ENCODE measurements at regions not wholly inside any gene's neighbourhood (a gene's known extent, or its start where the extent isn't known, plus 50 kb on each side); places are given as distances from the start of the nearest gene placed in this dataset.

DNA sequence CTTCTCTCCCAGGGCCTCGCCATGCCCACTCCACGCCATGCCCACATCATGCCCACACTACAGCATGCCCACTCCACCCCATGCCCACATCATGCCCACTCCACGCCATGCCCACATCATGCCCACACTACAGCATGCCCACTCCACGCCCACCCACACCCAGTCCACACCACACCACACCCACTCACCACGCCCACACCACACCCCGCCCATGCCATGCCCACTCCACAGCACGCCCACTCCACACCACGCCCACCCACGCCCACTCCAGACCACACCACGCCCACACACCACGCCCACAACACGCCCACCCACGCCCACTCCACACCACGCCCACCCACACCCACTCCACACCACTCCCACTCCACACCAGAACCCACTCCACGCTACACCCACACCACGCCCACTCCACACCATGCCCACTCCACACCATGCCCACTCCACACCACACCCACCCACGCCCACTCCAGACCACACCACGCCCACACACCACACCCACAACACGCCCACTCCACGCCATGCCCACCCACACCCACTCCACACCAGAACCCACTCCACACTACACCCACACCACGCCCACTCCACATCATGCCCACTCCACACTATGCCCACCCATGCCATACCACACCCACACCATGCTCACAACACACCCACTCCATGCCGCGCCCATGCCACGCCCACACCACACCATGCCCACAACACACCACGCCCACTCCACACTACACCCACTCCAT, 88.6 kb downstream of the ERMARD start:
- no peak for DNase-seq

- DNase-seq: no peak
These were observed 88.1 kb downstream of the ERMARD start for GRCh38 chr6:169839493-169839892.

- DNase-seq: peak; percentile 1
These were observed 87.6 kb downstream of the ERMARD start for GRCh38 chr6:169839029-169839481.

GRCh38 chr6:169838346-169839028, 87.1 kb downstream of the ERMARD start:
- peak; percentile 24 for DNase-seq

DNA sequence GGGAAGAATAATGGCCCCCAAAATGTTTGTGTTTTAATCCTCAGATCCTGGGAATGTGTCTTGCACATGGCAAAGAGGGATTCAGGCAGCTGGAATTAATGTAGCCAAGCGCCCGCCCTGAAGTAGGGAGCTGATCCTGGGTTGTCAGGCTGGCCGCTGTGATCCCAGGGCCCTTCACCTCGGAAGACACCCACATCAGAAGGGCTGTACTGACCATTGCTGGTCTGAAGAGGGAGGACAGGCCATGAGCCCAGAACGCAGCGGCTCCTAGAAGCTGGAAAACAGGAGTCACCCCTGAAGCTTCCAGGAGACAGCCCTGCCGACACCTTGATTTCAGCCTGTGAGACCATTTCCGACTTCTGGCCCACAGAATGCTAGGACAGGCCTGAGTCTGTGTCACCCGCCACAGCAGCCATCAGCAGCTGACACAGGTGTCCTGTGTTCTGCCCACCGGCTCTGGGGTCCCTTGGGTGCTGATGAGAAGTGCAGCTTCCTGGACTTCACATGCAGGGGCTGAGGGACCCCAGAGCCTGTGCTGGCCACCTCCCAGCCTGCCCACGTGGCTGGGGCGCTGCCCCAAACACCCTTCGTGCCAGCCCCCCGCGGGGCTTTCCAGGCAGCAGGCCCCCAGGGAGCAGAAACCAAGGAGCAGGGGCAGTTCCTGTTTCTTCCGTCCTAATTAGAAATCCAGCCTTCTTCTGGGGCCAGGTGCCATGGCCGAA, 86.3 kb downstream of the ERMARD start:
- DNase-seq: no peak

DNA sequence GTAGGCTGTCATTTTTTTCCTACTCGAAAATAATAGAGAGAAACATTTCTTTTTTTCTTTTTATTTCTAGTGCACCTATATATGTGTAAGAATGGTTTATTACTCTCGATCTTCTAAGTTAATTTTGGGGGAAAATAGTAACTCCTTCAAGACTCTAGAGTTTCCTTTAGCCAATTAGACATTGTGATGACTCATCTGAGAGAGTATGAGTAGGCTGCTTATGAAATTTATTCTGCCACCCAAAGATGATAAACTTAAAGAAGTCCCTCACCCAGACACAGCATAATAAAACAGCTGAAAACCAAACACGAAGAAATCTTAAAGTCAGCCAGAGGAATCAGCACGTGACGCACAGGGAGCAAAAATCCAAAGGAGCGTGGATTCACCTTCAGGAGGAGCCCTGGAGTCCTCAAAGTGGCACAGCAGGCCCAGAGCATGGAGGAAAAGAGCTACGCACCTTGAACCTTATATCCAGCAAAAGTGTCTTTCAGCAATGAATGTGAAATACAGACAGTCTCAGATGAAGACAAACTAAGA, 81.9 kb downstream of the ERMARD start:
- no peak for DNase-seq

DNA sequence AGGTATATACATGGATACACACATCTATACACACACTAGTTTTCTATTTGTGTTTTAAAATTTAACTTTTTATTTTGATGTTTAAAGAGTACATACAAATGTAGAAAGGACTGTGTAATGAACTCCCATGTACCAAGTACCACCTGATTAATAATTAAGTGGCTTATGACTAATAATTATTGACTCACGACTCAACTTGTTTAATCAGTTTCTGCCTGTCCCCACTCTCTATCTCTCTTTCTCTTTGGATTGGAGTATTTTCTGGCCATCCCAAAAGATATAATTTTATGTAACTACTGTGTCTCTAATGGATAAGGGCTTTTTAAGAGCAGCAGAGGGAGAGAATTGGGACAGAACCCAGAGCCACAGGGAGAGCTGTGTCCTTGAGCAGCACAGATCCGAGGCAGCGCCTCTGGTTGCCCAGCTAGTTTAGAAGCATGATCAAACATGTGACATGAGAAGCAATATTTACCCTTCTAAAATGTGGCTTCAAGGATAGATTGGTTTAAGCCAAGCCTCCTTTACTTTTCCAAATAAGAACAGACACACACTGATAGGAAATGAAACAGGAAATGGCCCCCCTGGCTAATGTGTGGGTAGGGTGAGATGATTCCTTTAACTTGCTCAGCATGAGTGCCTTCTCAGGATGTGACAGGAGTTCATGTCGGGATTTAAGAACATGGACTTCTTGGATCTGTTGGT, 81.0 kb downstream of the ERMARD start:
- DNase-seq: no peak

GRCh38 chr6:169831450-169832246, 80.2 kb downstream of the ERMARD start:
- peak; percentile 40 for DNase-seq

Measured in NCI-H1694 (cell line).